ENCODE measurements at regions not wholly inside any gene's neighbourhood (a gene's known extent, or its start where the extent isn't known, plus 50 kb on each side); places are given as distances from the start of the nearest gene placed in this dataset.

DNA sequence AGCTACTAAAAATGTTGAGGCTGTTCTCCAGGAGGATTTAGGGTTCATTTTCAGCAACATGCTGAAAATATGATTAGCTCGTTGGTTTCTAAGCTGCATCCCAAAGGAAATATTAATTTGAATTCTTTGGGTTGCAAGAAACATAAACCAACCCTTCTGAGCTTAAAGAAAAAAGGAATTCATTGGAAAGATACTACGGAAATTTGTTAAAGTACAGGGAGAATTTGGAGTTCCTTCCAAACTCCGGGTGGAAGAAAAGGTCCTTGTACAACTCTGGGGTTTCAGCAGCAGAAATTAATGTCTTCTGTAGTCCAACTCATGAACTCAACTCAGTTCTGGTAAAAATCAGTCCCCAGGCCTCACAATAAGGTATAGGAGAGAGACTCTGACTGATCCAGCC, 712.9 kb downstream of the UTRN start:
- H3K4me3 Mint-ChIP-seq (ENCODE audit: unreplicated experiment): no peak overlapping the region
- H3K27me3 Mint-ChIP-seq (ENCODE audit: unreplicated experiment): no peaks in the 10 kb centered on the region
- no peak for DNase-seq
- H3K4me1 Mint-ChIP-seq (ENCODE audit: low read depth, unreplicated experiment): no peaks in the 10 kb centered on the region
- H3K9me3 Mint-ChIP-seq (ENCODE audit: unreplicated experiment): no peaks in the 10 kb centered on the region
- H3K36me3 Mint-ChIP-seq (ENCODE audit: unreplicated experiment): no peaks in the 10 kb centered on the region
- no peak overlapping the region for H3K27ac Mint-ChIP-seq (ENCODE audit: unreplicated experiment)
- TF ChIP-seq, protein P1, sequence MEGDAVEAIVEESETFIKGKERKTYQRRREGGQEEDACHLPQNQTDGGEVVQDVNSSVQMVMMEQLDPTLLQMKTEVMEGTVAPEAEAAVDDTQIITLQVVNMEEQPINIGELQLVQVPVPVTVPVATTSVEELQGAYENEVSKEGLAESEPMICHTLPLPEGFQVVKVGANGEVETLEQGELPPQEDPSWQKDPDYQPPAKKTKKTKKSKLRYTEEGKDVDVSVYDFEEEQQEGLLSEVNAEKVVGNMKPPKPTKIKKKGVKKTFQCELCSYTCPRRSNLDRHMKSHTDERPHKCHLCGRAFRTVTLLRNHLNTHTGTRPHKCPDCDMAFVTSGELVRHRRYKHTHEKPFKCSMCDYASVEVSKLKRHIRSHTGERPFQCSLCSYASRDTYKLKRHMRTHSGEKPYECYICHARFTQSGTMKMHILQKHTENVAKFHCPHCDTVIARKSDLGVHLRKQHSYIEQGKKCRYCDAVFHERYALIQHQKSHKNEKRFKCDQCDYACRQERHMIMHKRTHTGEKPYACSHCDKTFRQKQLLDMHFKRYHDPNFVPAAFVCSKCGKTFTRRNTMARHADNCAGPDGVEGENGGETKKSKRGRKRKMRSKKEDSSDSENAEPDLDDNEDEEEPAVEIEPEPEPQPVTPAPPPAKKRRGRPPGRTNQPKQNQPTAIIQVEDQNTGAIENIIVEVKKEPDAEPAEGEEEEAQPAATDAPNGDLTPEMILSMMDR (IDR thresholded peaks at IDR 0.05; ENCODE audit: partially characterized antibody, unreplicated experiment): no peak

DNA sequence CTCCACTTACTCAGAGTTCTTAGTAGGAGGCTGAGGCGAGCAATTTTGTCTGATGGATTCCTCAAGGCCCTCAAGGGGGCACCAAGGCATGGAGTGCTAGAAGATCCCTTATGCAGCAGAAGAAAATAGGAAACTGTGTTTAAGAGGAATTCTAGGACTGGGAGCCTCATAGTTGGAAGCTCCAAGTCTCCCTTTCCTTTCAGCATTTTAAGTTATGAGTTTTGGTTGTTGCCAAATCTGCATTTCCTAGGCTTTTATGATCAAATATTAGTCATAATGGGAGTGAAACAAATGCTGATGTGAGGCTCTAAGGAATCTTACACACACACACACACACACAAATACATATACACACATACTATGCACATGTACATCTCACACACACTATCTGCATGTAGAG, 714.0 kb downstream of the UTRN start:
- Mint-ChIP-seq H3K4me3 (ENCODE audit: unreplicated experiment) (no peak overlapping the region), H3K36me3 (ENCODE audit: unreplicated experiment) (no peaks in the 10 kb centered on the region), H3K27ac (ENCODE audit: unreplicated experiment) (no peak overlapping the region), H3K9me3 (ENCODE audit: unreplicated experiment) (no peaks in the 10 kb centered on the region), H3K27me3 (ENCODE audit: unreplicated experiment) (no peaks in the 10 kb centered on the region), H3K4me1 (ENCODE audit: low read depth, unreplicated experiment) (no peaks in the 10 kb centered on the region)
- TF ChIP-seq, protein P1 (IDR thresholded peaks at IDR 0.05; ENCODE audit: partially characterized antibody, unreplicated experiment): no peak
- no peak for DNase-seq

DNA sequence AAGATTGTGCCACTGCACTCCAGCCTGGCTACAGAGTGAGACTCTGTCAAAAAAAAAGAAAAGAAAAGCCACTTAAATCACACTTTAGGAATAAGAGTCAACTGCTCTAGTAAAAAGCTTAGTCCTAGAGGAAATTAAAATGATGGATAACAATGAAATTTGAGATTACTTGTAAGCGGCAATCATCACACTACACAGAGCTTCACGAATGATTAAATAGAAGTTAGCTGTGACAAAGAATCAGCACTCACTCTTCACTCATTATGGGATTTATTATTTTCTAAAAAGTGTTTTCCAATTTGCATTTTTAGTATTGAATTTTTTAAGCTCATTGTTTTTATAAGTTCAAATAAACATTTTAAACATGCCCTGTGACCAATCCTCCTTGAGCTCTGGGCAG, 718.0 kb downstream of the UTRN start:
- no peaks in the 10 kb centered on the region for H3K36me3 Mint-ChIP-seq (ENCODE audit: unreplicated experiment)
- no peak for DNase-seq
- no peak overlapping the region for H3K27ac Mint-ChIP-seq (ENCODE audit: unreplicated experiment)
- H3K27me3 Mint-ChIP-seq (ENCODE audit: unreplicated experiment): no peaks in the 10 kb centered on the region
- H3K9me3 Mint-ChIP-seq (ENCODE audit: unreplicated experiment): no peaks in the 10 kb centered on the region
- H3K4me3 Mint-ChIP-seq (ENCODE audit: unreplicated experiment): no peak overlapping the region
- no peaks in the 10 kb centered on the region for H3K4me1 Mint-ChIP-seq (ENCODE audit: low read depth, unreplicated experiment)
- TF ChIP-seq, protein P1 (IDR thresholded peaks at IDR 0.05; ENCODE audit: partially characterized antibody, unreplicated experiment): no peak

DNA sequence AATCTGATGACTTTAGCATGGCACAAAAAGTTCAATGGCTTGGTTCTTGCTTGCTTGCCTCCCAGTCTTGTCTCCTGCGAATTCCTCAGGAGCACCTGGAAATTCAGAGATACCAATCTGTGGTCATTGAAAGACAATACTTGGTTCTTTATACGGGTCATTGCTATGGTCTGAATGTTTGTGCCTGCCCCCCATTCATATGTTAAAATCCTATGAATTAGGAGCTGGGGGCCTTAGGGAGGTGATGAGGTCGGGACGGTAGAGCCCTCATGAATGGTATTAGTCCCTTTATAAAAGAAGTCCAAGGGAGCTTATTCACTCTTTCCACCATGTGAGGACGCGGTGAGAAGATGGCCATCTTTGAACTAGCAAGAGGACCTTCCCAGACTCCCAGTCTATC, 721.8 kb downstream of the UTRN start:
- Mint-ChIP-seq H3K4me1 (ENCODE audit: low read depth, unreplicated experiment) (no peaks in the 10 kb centered on the region), H3K27ac (ENCODE audit: unreplicated experiment) (no peak overlapping the region), H3K9me3 (ENCODE audit: unreplicated experiment) (no peaks in the 10 kb centered on the region), H3K27me3 (ENCODE audit: unreplicated experiment) (no peaks in the 10 kb centered on the region), H3K36me3 (ENCODE audit: unreplicated experiment) (no peaks in the 10 kb centered on the region), H3K4me3 (ENCODE audit: unreplicated experiment) (no peak overlapping the region)
- no peak for DNase-seq
- TF ChIP-seq, protein P1 (IDR thresholded peaks at IDR 0.05; ENCODE audit: partially characterized antibody, unreplicated experiment): no peak

DNA sequence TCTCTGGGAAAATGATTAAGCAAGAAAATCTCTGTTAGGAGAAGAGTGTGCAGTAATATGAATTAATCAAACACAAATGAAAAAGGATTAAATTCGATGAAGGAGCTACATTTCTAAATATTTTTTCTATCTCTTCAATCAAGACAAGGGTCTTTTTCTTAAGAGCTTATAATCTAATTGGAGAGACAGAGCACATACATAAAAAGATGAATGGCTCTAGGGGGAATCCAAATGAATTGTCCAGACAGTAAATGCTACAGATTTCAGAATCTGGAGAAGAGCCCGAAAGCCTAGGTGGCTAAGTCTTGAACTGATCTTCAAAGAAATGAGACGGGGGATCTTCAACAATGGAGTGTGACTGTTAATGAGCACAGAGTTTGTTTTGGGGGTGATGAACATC, 723.6 kb downstream of the UTRN start:
- H3K9me3 Mint-ChIP-seq (ENCODE audit: unreplicated experiment): no peaks in the 10 kb centered on the region
- H3K27me3 Mint-ChIP-seq (ENCODE audit: unreplicated experiment): no peaks in the 10 kb centered on the region
- TF ChIP-seq, protein P1 (IDR thresholded peaks at IDR 0.05; ENCODE audit: partially characterized antibody, unreplicated experiment): no peak
- H3K36me3 Mint-ChIP-seq (ENCODE audit: unreplicated experiment): no peaks in the 10 kb centered on the region
- H3K27ac Mint-ChIP-seq (ENCODE audit: unreplicated experiment): no peak overlapping the region
- no peaks in the 10 kb centered on the region for H3K4me1 Mint-ChIP-seq (ENCODE audit: low read depth, unreplicated experiment)
- DNase-seq: no peak
- no peak overlapping the region for H3K4me3 Mint-ChIP-seq (ENCODE audit: unreplicated experiment)
